GM12872 (cell line): ENCODE measurements at regions not wholly inside any gene's neighbourhood (a gene's known extent, or its start where the extent isn't known, plus 50 kb on each side); places are given as distances from the start of the nearest gene placed in this dataset.

ENCODE experiments used
- TF ChIP-seq, protein P1 (sequence below): IDR thresholded peaks from 3 replicates; pipeline ENCODE4 v1.5.1; 2011; ENCODE audit warnings: low read depth, mild to moderate bottlenecking, low read length, moderate library complexity; ENCODE audit not compliant: insufficient read depth

DNA sequence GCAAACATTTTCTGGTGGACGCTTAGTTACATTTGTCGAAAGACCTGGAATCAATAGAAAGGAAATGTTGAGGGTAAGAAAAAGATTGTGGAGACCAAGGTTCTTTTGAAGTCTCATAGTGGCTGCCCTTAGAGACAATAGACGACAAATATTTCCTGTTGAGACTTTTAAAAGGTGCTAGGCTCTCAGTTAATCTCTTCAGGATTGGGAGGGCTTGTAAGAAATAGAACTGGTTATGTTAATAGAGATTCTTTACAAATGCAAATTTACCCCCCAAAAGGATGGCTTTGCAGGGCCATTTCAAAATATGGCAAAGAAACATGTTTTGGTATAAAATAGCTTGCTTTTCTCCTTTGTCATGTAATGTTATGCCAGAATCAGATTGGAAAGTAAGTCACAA is 428.2 kb upstream of the CTNND2 start:
- TF ChIP-seq, protein P1, sequence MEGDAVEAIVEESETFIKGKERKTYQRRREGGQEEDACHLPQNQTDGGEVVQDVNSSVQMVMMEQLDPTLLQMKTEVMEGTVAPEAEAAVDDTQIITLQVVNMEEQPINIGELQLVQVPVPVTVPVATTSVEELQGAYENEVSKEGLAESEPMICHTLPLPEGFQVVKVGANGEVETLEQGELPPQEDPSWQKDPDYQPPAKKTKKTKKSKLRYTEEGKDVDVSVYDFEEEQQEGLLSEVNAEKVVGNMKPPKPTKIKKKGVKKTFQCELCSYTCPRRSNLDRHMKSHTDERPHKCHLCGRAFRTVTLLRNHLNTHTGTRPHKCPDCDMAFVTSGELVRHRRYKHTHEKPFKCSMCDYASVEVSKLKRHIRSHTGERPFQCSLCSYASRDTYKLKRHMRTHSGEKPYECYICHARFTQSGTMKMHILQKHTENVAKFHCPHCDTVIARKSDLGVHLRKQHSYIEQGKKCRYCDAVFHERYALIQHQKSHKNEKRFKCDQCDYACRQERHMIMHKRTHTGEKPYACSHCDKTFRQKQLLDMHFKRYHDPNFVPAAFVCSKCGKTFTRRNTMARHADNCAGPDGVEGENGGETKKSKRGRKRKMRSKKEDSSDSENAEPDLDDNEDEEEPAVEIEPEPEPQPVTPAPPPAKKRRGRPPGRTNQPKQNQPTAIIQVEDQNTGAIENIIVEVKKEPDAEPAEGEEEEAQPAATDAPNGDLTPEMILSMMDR: no peak

DNA sequence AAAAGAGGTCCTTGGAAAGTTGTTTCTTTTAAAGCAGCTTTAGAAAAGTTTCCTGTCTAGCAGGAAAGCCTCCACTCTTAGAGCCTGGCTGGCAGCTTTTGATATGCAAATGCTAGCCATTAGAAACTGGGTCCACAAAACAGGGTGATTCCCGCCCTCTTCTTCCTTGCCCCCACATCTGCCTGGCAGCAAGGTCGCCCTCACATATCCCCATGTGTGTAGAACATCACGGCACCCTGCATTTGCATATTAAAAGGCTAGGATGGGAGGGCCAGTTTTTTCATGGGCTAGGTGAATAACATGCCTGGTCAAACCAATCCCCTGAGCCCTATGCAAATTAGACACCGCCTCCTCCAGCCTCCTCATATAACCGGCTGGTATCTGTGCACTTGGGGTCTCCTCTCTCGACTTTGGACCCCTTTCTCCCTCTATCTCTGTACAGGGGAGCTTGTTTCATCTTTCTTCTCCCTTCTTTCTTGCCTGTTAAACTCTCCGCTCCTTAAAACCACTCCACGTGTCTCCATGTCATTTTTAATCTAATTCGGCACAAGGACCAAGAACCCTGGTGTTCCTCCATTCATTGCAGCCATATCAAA is 426.8 kb upstream of the CTNND2 start:
- TF ChIP-seq, protein P1: no peak

DNA sequence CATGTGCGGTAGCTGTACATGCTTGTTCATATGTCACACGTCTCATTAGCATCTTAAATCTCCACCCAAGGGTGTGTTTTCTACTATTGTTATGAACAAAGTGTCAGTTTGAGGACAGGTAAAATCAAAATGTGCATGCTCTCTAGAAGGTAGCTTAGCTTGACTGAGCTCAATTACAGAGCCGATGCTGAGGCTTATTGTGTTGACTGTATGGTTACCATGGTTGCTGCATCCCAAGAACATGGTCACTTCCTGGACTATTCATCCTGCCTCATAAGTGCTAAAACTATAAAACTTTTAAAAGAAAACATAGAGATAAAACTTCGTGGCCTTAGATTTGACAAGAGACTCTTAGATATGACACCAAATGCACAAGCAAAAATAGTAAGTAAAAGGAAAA is 426.1 kb upstream of the CTNND2 start:
- TF ChIP-seq, protein P1: no peak

DNA sequence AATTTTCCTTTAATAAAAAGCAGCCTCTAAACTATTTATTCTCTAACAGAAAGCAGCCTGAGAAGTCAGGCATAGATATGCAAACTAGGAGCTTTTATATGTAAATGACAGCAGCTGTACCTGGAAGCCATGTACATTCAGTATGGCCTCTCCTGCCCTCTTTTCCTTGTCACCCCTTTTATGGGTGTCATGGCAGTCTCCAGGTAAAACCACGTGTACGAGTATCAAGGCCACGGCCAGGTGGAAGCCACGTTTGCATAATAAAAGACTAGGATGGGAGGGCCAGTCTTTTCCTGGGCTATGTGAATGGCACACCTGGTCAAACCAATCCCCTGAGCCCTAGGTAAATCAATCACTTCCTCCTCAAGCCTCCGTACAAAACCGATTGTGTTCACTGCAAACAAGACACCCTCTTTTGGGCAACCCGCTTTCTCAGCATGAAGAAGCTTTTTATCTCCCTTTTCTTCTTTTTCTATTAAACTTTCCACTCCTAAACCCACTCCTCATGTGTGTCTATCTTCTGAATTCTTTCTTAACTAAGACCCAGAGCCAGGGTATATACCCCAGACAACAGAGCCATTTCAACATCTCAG is 419.5 kb upstream of the CTNND2 start:
- TF ChIP-seq, protein P1: no peak

DNA sequence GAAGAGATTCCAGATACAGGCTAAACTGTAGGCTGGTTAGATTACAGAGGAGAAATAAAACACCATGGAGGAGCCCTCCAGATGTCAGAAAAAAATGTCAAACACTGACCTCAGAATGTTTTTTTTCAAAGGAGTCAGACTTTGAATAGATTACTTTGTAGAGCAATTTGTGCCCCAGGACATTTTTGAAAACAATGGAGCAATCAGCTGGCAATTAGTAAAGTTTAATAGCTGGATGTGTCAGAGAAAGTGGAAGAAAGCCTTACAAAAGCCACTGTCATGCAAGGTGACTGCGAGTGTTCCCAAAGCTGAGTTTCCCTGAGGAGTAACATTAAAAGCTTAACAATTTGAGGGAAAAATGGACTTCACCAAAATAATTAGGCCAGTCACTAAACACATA is 417.8 kb upstream of the CTNND2 start:
- TF ChIP-seq, protein P1: no peak

DNA sequence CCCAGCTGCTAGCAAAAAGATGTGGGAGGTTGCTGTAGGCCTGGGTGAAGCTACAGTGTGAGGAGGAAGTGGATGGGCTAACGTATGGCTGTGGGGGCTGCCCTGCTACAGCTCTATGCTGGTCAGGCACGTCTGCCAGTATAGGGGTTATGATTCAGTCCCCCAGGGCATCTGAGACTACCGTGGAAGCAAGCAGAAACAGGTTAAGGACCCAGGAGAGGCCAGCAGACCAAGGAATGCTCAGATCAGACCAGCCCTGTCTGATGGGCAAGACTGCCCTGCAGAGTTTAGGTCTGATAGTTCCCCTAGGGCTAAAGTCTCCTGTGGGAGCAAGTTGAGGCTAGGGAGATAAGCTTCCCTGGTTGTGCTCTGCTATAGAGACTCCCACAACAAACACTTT is 416.1 kb upstream of the CTNND2 start:
- TF ChIP-seq, protein P1: no peak

DNA sequence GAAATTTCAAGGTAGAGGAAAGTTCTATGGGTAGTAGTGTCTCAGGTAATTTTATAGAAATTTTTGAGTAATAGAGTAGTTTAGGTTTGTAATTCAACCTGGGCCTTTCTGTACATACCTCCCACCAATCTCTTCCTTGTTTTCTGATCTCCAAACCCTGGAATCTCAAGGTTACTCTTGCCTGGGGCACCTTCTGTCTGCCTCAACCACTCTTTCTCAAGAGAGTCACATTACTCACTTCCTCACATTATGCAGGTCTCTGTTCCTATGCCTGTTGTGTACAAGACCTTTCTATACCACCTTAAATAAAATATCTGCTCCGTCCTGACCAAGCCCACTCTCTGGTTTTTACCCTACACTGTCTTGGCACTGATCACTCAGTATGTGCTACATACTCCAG is 412.6 kb upstream of the CTNND2 start:
- TF ChIP-seq, protein P1: no peak

DNA sequence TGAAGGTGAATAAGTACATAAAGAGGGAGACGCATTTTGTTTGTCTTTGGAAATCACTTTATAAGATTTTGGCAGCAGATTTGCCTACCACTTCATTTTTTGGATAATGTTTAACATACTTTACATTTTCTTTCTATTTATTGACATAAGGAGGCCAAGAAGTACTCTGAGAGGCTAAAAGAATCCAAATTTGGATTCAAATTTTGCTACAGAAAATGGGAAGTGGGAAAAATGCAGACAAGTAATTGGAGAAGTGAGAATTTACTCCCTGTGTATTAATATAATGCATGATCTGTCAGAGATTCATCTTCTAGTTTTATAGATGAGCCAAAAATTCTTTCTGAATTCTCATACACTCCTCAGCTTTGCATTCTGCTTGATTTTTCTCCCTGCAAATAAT is 411.2 kb upstream of the CTNND2 start:
- TF ChIP-seq, protein P1: no peak
